ENCODE measurements at regions not wholly inside any gene's neighbourhood (a gene's known extent, or its start where the extent isn't known, plus 50 kb on each side); places are given as distances from the start of the nearest gene placed in this dataset.
"Not testable (repeated sequence)": the region's sequence is repeated elsewhere in the genome, so short reads cannot be mapped to it uniquely, and the experiment has no call there.

GRCh38 chr3:34890247-34890646 lies 749.1 kb upstream of the ARPP21 start:
- no peak overlapping the region for H3K27ac ChIP-seq
- no peak for TF ChIP-seq CTCF (conservative IDR thresholded peaks at IDR 0.05; ENCODE audit: low read depth, low read length)
- no peak overlapping the region for H2AFZ ChIP-seq (ENCODE audit: low read depth)
- H3K4me2 ChIP-seq: no peak overlapping the region
- no peaks in the 10 kb centered on the region for H3K27me3 ChIP-seq (ENCODE audit: insufficient read depth, low read depth)
- H3K79me2 ChIP-seq (ENCODE audit: insufficient read depth, low read depth): no peaks in the 10 kb centered on the region
- H3K36me3 ChIP-seq (ENCODE audit: insufficient read depth): no peaks in the 10 kb centered on the region
- no peaks in the 10 kb centered on the region for H3K4me1 ChIP-seq (ENCODE audit: low read depth, poor library complexity, severe bottlenecking)
- no peaks in the 10 kb centered on the region for H4K20me1 ChIP-seq (ENCODE audit: insufficient read depth)
- H3K4me3 ChIP-seq (IDR thresholded peaks at IDR 0.05; ENCODE audit: insufficient read depth, low read depth, low read length): no peak overlapping the region
- H3K9ac ChIP-seq: no peak overlapping the region

- Histone ChIP-seq H3K9ac (no peak overlapping the region), H3K4me1 (ENCODE audit: low read depth, poor library complexity, severe bottlenecking) (no peaks in the 10 kb centered on the region), H3K27ac (no peak overlapping the region), H3K4me2 (no peak overlapping the region), H3K79me2 (ENCODE audit: insufficient read depth, low read depth) (no peaks in the 10 kb centered on the region), H3K4me3 (IDR thresholded peaks at IDR 0.05; ENCODE audit: insufficient read depth, low read depth, low read length) (no peak overlapping the region), H4K20me1 (ENCODE audit: insufficient read depth) (no peaks in the 10 kb centered on the region), H3K36me3 (ENCODE audit: insufficient read depth) (no peaks in the 10 kb centered on the region), H3K27me3 (ENCODE audit: insufficient read depth, low read depth) (no peaks in the 10 kb centered on the region), H2AFZ (ENCODE audit: low read depth) (no peak overlapping the region)
- TF ChIP-seq CTCF (conservative IDR thresholded peaks at IDR 0.05; ENCODE audit: low read depth, low read length): no peak
These were observed 747.4 kb upstream of the ARPP21 start for GRCh38 chr3:34891941-34892340.

- no peak overlapping the region for H3K4me3 ChIP-seq (IDR thresholded peaks at IDR 0.05; ENCODE audit: insufficient read depth, low read depth, low read length)
- no peak overlapping the region for H2AFZ ChIP-seq (ENCODE audit: low read depth)
- no peaks in the 10 kb centered on the region for H4K20me1 ChIP-seq (ENCODE audit: insufficient read depth)
- H3K27me3 ChIP-seq (ENCODE audit: insufficient read depth, low read depth): no peaks in the 10 kb centered on the region
- no peak overlapping the region for H3K4me2 ChIP-seq
- no peaks in the 10 kb centered on the region for H3K79me2 ChIP-seq (ENCODE audit: insufficient read depth, low read depth)
- TF ChIP-seq CTCF (conservative IDR thresholded peaks at IDR 0.05; ENCODE audit: low read depth, low read length): no peak
- H3K9ac ChIP-seq: no peak overlapping the region
- no peaks in the 10 kb centered on the region for H3K36me3 ChIP-seq (ENCODE audit: insufficient read depth)
- H3K27ac ChIP-seq: no peak overlapping the region
- no peaks in the 10 kb centered on the region for H3K4me1 ChIP-seq (ENCODE audit: low read depth, poor library complexity, severe bottlenecking)
These were observed 743.5 kb upstream of the ARPP21 start for GRCh38 chr3:34895841-34896240.

GRCh38 chr3:34909679-34910078 lies 729.6 kb upstream of the ARPP21 start:
- H3K79me2 ChIP-seq (ENCODE audit: insufficient read depth, low read depth); H3K4me1 ChIP-seq (ENCODE audit: low read depth, poor library complexity, severe bottlenecking); H3K27ac ChIP-seq; H2AFZ ChIP-seq (ENCODE audit: low read depth); H3K9ac ChIP-seq; H3K4me2 ChIP-seq; H3K36me3 ChIP-seq (ENCODE audit: insufficient read depth); H3K27me3 ChIP-seq (ENCODE audit: insufficient read depth, low read depth); H3K4me3 ChIP-seq (IDR thresholded peaks at IDR 0.05; ENCODE audit: insufficient read depth, low read depth, low read length); H4K20me1 ChIP-seq (ENCODE audit: insufficient read depth): not testable (repeated sequence)

GRCh38 chr3:34919025-34919424 lies 720.3 kb upstream of the ARPP21 start:
- Histone ChIP-seq H2AFZ (ENCODE audit: low read depth) (no peak overlapping the region), H3K4me2 (no peak overlapping the region), H3K36me3 (ENCODE audit: insufficient read depth) (no peaks in the 10 kb centered on the region), H3K27ac (no peak overlapping the region), H3K79me2 (ENCODE audit: insufficient read depth, low read depth) (no peaks in the 10 kb centered on the region), H3K4me1 (ENCODE audit: low read depth, poor library complexity, severe bottlenecking) (no peaks in the 10 kb centered on the region), H4K20me1 (ENCODE audit: insufficient read depth) (no peaks in the 10 kb centered on the region), H3K4me3 (IDR thresholded peaks at IDR 0.05; ENCODE audit: insufficient read depth, low read depth, low read length) (no peak overlapping the region), H3K9ac (no peak overlapping the region), H3K27me3 (ENCODE audit: insufficient read depth, low read depth) (no peaks in the 10 kb centered on the region)
- no peak for TF ChIP-seq CTCF (conservative IDR thresholded peaks at IDR 0.05; ENCODE audit: low read depth, low read length)

Measured in KMS-11 (cell line).